Stimulated activated CD4-positive, alpha-beta T cell treated with anti-CD3 and anti-CD28 coated beads, Interleukin-2, amount 100 ng/mL, for 48 hours (primary cell): ENCODE measurements at regions not wholly inside any gene's neighbourhood (a gene's known extent, or its start where the extent isn't known, plus 50 kb on each side); places are given as distances from the start of the nearest gene placed in this dataset.
A peak's percentile ranks its signal among the peaks of the same experiment; 100 is the strongest.
"Not testable (repeated sequence)": the region's sequence is repeated elsewhere in the genome, so short reads cannot be mapped to it uniquely, and the experiment has no call there.

ENCODE experiments used
- DNase-seq, 2 donors: peaks; one replicate each; pipeline ENCODE4 v3.0.0-alpha.2; 2020

DNA sequence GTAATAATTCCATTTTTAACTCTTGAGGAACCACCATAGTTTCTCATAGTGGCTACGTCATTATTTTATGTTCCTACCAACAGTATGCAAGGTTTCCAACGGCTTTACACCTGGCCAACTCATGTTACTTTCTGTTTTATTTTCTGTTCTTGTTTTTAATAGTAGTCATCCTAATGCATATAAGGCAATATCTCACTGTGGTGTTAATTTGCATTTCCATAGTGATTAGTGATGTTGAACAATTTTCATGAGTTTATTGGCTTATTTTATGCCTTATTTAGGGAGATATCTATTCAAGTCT lies 465.5 kb upstream of the KLF6 start:
- no peak for DNase-seq

DNA sequence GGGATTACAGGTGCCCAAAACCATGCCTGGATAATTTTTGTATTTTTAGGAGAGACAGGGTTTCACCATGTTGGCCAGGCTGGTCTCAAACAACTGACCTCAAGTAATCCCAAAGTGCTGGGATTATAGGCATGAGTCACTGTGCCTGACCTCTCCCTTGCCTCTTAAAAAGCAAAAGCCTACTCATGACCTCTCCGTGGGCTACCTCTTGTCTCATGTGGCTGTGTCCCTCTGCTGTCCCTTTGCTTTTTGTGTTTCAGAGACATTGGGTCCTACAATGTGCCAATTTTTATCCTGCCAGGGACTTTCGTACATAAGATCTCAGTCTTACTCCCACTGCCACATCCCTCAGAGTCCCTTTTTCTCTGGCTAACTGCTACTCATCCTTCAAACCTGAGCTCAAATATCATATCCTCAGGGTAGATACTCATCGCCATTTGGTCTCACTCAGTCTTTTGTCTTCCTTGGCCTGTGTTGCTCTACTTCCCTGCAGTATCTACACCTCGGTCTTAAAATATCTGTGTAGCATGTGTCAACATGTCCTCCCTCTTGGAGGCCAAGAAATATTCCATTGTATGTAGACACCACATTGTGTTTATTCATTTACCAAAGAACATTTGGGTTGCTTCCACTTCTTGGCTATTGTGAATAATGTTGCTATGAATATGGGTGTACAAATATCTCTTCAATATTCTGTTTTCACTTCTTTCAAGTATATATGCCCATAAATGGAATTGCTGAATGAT lies 465.0 kb upstream of the KLF6 start:
- no peak for DNase-seq

- no peak for DNase-seq
Observed at GRCh38 chr10:4247379-4247778, 462.4 kb upstream of the KLF6 start.

- DNase-seq = no peak
Observed at GRCh38 chr10:4246881-4247358, 461.9 kb upstream of the KLF6 start.

DNA sequence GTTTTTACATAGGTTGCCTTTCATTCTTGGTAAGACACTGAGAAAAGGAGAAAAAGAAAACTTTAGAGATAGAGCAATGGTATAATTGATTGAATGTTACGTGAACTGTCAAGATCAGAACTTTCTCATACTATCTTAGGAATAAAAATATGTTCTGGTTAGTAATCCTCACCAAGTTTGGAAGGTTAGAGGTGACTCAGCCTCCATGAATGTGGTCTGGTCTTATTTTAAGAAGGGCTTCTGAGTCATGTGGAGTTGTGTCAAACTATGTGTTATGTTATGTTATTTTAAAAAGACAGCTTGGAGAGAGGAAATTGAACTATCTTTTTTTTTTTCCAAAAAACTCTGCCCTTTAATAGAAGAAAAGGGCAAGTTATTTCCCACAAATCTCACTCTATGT lies 458.6 kb upstream of the KLF6 start:
- DNase-seq = no peak

DNA sequence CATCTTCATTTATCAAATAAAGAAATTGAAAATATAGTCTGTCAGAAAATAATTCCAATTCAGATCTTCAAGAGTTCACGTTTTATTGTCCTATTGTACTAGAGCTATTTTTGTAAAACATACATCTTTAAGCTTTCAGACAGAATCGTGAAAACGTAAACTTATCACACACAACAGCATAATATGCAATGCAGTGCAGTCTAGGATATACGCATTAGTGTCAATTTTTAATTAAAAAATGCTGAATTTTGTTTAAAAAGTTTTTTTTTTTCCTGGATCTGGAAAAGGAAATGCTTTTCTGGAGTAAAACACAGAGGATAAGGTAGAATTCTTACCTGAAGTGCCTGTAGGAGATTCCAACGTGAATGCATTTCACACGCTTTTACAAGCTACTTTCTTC lies 458.2 kb upstream of the KLF6 start:
- no peak for DNase-seq

GRCh38 chr10:4242561-4243035 lies 457.6 kb upstream of the KLF6 start:
- DNase-seq = no peak

- no peak for DNase-seq
Observed at GRCh38 chr10:4241724-4242345, 456.8 kb upstream of the KLF6 start.

- no peak for DNase-seq
Observed at GRCh38 chr10:4240608-4241197, 455.7 kb upstream of the KLF6 start.

DNA sequence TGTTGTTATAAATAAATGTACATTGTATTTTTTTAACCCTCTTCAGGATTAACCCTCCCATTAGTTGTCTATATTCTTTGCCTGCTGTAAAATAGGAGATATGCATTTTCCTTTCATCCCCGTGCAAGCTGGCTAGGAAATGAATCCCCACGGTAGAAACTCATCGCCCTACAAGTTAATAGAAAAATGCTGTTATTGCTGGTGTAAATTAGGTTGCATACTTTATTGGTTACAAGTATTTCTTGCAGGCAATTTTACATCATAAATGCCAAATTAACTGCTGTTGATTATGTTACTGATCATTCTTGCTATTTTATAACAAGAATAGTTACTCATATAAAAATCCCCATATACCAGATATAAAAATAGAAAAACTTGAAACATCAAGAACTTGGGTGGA lies 454.2 kb upstream of the KLF6 start:
- no peak for DNase-seq

GRCh38 chr10:4236905-4237304 lies 451.9 kb upstream of the KLF6 start:
- not testable (repeated sequence) for DNase-seq

DNA sequence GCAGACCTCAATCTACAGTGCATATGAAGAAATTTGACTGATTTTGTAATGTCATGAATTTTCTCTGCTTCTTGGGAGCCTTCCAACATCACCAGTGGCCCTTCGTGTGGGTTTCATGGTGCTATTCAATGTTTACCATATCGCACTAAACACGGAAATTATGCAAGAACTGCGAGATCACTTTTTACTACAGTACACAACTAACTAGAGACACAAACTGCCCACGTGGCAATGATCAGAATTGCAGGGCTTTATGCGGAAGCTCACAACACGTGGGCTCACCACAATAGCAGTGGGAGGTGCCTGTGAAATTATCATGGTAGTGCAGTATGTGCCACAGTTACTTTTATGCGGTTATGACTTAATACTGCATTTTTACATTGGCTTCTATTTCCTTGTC lies 449.7 kb upstream of the KLF6 start:
- peak in 1 of 2 donors; percentile 6 for DNase-seq

- no peak for DNase-seq
Observed at GRCh38 chr10:4231439-4231838, 446.4 kb upstream of the KLF6 start.

GRCh38 chr10:4230036-4230435 lies 445.0 kb upstream of the KLF6 start:
- no peak for DNase-seq

DNA sequence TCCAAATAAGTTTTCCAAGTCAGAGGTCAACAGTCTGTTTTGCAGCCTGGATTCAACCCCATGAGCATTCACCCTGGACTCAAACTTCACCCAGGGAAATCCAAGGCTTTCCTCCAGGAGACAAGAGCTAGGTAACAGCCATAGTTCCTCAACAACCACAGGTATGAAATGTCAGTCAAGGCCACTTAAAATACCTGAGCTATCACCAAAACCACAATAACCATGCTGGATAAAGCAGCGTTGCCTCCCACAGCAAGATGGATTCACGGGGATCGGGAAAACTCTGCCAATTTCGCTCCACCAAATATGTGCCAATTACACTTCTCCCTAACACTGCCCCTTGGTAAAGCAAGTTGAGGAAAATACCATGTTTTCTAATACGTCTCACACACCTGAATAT lies 444.1 kb upstream of the KLF6 start:
- no peak for DNase-seq

GRCh38 chr10:4227586-4227985 lies 442.6 kb upstream of the KLF6 start:
- DNase-seq = no peak

DNA sequence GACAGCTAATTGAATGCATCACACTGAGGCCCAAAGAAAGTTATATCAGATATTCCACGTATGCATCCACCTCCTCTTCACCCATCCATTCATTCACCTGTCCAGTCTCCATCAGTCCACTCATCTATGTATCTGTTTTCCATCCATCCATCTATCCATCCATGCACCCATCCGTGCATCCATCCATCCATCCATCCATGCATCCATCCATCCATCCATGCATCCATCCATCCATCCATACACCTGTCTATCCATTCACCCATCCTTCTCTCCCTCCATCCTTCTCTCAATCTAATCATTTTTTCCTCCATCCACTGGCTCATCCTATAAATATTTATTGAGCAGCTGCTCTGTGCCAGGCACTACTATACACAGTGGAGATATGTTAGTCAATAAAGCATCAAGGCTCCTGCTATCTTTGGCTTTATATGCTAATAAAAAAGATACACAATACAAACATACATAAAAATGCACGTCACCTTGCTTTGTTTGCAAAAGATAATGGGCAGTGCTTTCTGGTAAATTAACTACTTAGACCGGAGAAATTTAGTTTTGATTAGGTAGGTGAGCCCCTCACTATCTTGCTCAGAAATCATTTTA lies 442.0 kb upstream of the KLF6 start:
- no peak for DNase-seq

- DNase-seq = no peak
Observed at GRCh38 chr10:4224178-4224577, 439.2 kb upstream of the KLF6 start.

- not testable (repeated sequence) for DNase-seq
Observed at GRCh38 chr10:4221310-4221709, 436.3 kb upstream of the KLF6 start.

GRCh38 chr10:4219901-4220300 lies 434.9 kb upstream of the KLF6 start:
- no peak for DNase-seq

DNA sequence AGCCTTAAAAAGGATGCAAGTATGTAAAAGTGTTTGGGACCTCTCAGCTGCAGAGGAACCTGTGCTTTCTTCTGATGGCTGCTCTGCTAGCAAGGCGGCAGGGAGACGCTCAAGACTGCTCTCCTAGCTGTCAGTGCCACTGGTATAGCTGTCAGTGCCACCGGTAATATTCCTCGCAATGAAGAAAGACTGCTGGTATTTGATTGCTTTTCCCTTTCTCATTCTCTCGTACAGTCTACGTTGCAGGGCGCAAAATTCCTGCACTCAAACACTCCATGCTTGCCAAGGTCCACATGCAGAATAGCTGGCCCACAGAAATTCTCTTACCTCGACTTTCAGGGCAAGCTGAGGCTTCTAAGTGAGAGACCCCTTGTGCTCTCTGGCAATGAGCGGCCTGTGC lies 432.6 kb upstream of the KLF6 start:
- no peak for DNase-seq

- no peak for DNase-seq
Observed at GRCh38 chr10:4217187-4217586, 432.2 kb upstream of the KLF6 start.

- no peak for DNase-seq
Observed at GRCh38 chr10:4216726-4217125, 431.7 kb upstream of the KLF6 start.

- no peak for DNase-seq
Observed at GRCh38 chr10:4215963-4216575, 431.1 kb upstream of the KLF6 start.
